ENCODE measurements at regions not wholly inside any gene's neighbourhood (a gene's known extent, or its start where the extent isn't known, plus 50 kb on each side); places are given as distances from the start of the nearest gene placed in this dataset.

DNA sequence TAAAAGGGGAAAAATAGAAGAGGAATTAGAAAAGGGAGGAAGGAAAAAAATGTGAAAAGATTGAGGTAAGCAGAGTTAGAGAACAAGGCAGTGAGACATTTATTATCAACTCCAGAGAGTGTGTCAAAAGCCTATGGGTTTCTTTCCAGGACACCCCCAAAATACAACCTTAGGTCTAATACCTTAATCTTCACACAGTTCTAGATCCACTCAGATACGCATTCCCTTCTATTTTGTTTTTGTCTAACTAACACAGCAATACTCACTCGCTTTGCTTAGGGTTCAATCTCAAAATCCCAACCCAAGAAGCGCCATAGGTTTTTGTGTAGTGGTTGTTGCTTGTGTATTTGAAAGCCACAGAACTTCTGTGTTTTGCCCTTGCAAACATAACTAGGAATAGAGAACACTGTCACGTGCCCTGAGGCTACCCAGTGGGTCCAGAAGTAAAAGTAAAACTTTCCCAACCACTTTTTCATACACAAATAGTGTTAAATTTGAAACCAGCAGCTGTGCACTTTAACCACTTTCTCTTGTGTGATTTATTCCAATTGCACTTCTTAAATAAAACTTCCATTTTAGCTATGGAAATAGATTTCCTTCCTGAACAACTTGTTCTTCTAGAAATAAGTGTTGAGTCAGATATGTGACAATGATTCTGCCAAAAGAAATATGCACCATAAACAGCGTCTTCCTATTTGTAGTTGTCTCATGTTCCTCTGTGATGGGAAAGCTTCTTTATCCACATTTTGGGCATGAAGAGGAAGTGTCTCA, 414.7 kb upstream of the GHITM start:
- Histone ChIP-seq H3K27me3 (replicated peaks; ENCODE audit: control insufficient read depth, insufficient read depth, low read length, poor library complexity, severe bottlenecking) (no peaks in the 10 kb centered on the region), H3K27ac (ENCODE audit: insufficient read depth, low read length, poor library complexity, severe bottlenecking) (no peak overlapping the region), H3K4me3 (ENCODE audit: insufficient read depth, low read depth, low read length, poor library complexity, severe bottlenecking) (no peak overlapping the region), H3K4me1 (ENCODE audit: control insufficient read depth, insufficient read depth, low read length, poor library complexity, severe bottlenecking) (no peaks in the 10 kb centered on the region), H3K9me3 (ENCODE audit: control insufficient read depth, low read length) (no peaks in the 10 kb centered on the region), H3K36me3 (ENCODE audit: control insufficient read depth, insufficient read depth, low read length) (no peaks in the 10 kb centered on the region)
- DNase-seq: no peak

DNA sequence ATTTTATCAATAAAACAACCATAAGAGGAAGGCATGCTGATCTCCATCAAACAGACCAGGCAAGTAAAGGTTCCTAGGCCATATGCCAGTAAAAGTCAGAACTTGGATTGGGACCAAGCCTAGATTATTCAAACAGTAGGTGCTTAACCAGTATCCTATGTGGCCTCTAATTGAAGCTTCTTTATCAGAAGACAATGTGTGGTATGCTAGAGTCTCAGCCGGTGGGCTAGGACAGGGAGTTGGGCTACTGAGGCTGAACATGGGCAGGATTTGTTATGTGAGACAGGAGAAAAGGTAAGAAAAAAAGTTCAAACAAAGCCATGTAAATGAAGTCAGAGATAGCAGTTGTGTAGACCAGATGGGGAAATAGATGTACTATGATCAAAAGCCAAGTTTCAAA, 413.7 kb upstream of the GHITM start:
- no peaks in the 10 kb centered on the region for H3K27me3 ChIP-seq (replicated peaks; ENCODE audit: control insufficient read depth, insufficient read depth, low read length, poor library complexity, severe bottlenecking)
- no peak overlapping the region for H3K4me3 ChIP-seq (ENCODE audit: insufficient read depth, low read depth, low read length, poor library complexity, severe bottlenecking)
- no peak overlapping the region for H3K27ac ChIP-seq (ENCODE audit: insufficient read depth, low read length, poor library complexity, severe bottlenecking)
- no peak for DNase-seq
- no peaks in the 10 kb centered on the region for H3K36me3 ChIP-seq (ENCODE audit: control insufficient read depth, insufficient read depth, low read length)
- H3K4me1 ChIP-seq (ENCODE audit: control insufficient read depth, insufficient read depth, low read length, poor library complexity, severe bottlenecking): no peaks in the 10 kb centered on the region
- H3K9me3 ChIP-seq (ENCODE audit: control insufficient read depth, low read length): no peaks in the 10 kb centered on the region

DNA sequence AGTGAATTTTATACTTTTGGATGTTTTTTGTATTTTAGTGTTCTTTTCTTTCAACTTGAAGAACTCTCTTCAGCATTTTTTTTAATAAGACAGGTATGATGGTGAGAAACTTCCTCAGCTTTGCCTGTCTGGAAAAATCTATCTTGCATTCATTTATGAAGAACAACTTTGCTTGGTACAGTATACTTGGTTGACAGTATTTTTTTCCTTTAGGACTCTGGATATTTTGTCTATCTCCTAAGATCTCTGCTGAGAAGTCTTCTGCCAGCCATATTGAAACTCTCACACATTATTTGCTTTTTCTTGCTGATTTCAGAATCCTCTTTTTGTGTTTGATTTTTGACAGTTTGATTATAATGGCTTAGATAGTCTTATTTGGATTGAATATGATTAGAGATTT, 405.0 kb upstream of the GHITM start:
- Histone ChIP-seq H3K27ac (ENCODE audit: insufficient read depth, low read length, poor library complexity, severe bottlenecking) (no peak overlapping the region), H3K9me3 (ENCODE audit: control insufficient read depth, low read length) (no peaks in the 10 kb centered on the region), H3K27me3 (replicated peaks; ENCODE audit: control insufficient read depth, insufficient read depth, low read length, poor library complexity, severe bottlenecking) (no peaks in the 10 kb centered on the region), H3K4me1 (ENCODE audit: control insufficient read depth, insufficient read depth, low read length, poor library complexity, severe bottlenecking) (no peaks in the 10 kb centered on the region), H3K36me3 (ENCODE audit: control insufficient read depth, insufficient read depth, low read length) (no peaks in the 10 kb centered on the region), H3K4me3 (ENCODE audit: insufficient read depth, low read depth, low read length, poor library complexity, severe bottlenecking) (no peak overlapping the region)
- no peak for DNase-seq

DNA sequence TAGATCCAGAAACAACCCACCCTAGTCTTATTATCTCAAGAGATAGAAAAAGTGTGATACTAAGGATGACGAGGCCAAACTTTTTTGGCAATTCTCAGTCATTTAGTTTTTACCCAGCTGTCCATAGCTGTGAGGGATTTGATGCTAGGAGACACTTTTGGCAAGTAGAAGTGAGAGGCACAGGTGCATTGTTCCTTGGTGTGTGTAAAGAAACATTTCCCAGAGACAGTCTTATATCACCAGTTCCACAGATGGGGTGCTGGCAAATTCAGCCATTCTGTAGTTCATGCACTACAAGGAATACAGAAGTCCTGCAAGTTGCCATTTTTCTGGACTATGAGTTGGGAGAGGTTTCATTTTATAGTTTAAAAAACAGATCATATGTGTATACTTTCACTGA, 403.3 kb upstream of the GHITM start:
- no peaks in the 10 kb centered on the region for H3K27me3 ChIP-seq (replicated peaks; ENCODE audit: control insufficient read depth, insufficient read depth, low read length, poor library complexity, severe bottlenecking)
- no peaks in the 10 kb centered on the region for H3K4me1 ChIP-seq (ENCODE audit: control insufficient read depth, insufficient read depth, low read length, poor library complexity, severe bottlenecking)
- no peaks in the 10 kb centered on the region for H3K36me3 ChIP-seq (ENCODE audit: control insufficient read depth, insufficient read depth, low read length)
- no peak overlapping the region for H3K4me3 ChIP-seq (ENCODE audit: insufficient read depth, low read depth, low read length, poor library complexity, severe bottlenecking)
- H3K9me3 ChIP-seq (ENCODE audit: control insufficient read depth, low read length): no peaks in the 10 kb centered on the region
- H3K27ac ChIP-seq (ENCODE audit: insufficient read depth, low read length, poor library complexity, severe bottlenecking): no peak overlapping the region
- DNase-seq: no peak

DNA sequence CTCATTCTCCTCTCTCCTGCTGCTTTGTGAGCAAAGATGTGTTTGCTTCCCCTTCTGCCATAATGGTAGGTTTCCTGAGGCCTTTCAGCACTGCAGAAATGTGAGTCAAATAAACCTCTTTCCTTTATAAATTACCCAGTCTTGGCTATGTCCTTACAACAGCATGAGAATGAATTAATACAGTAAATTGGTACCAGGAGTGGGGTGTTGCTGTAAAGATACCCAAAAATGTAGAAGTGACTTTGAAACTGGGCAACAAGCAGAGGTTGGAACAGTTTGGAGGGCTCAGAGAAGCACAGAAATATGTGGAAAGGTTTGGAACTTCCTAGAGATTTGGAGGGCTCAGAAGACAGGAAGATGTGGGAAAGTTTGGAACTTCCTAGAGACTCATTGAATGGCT, 388.7 kb upstream of the GHITM start:
- H3K36me3 ChIP-seq (ENCODE audit: control insufficient read depth, insufficient read depth, low read length): no peaks in the 10 kb centered on the region
- no peaks in the 10 kb centered on the region for H3K27me3 ChIP-seq (replicated peaks; ENCODE audit: control insufficient read depth, insufficient read depth, low read length, poor library complexity, severe bottlenecking)
- DNase-seq: no peak
- H3K4me1 ChIP-seq (ENCODE audit: control insufficient read depth, insufficient read depth, low read length, poor library complexity, severe bottlenecking): no peaks in the 10 kb centered on the region
- H3K4me3 ChIP-seq (ENCODE audit: insufficient read depth, low read depth, low read length, poor library complexity, severe bottlenecking): no peak overlapping the region
- peaks cover 6% of the 10 kb centered on the region for H3K9me3 ChIP-seq (ENCODE audit: control insufficient read depth, low read length)
- H3K27ac ChIP-seq (ENCODE audit: insufficient read depth, low read length, poor library complexity, severe bottlenecking): no peak overlapping the region

DNA sequence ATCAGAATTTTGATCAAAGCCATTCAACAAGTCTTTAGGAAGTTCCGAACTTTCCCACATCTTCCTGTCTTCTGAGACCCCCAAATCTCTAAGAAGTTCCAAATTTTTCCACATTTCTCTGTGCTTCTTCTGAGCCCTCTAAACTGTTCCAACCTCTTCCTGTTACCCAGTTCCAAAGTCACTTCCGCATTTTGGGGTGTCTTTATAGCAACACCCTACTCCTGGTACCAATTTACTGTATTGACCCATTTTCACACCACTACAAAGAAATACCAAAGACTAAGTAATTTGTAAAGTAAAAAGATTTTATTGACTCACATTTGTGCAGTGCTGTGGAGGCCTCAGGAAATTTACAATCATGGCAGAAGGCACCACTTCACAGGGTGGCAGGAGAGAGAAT, 385.8 kb upstream of the GHITM start:
- no peak for DNase-seq
- no peak overlapping the region for H3K4me3 ChIP-seq (ENCODE audit: insufficient read depth, low read depth, low read length, poor library complexity, severe bottlenecking)
- no peak overlapping the region for H3K27ac ChIP-seq (ENCODE audit: insufficient read depth, low read length, poor library complexity, severe bottlenecking)
- peaks cover 6% of the 10 kb centered on the region for H3K9me3 ChIP-seq (ENCODE audit: control insufficient read depth, low read length)
- H3K36me3 ChIP-seq (ENCODE audit: control insufficient read depth, insufficient read depth, low read length): no peaks in the 10 kb centered on the region
- no peaks in the 10 kb centered on the region for H3K4me1 ChIP-seq (ENCODE audit: control insufficient read depth, insufficient read depth, low read length, poor library complexity, severe bottlenecking)
- no peaks in the 10 kb centered on the region for H3K27me3 ChIP-seq (replicated peaks; ENCODE audit: control insufficient read depth, insufficient read depth, low read length, poor library complexity, severe bottlenecking)

DNA sequence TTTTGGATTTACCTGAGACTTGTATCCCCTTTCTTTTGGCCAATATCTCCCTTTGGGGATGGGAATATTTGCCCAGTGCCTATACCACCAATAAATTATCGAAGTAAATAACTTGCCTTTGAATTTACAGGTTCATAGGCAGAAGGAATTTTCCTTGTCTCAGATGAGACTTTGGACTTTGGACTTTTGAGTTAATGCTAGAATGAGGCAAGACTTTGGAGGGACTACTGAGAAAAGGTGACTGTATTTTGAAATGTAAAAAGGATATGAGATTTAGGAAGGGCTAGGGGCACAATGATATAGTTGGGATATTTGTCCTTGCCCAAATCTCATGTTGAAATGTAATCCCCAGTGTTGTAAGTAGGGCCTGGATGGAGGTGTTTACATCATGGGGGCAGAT, 384.5 kb upstream of the GHITM start:
- no peaks in the 10 kb centered on the region for H3K36me3 ChIP-seq (ENCODE audit: control insufficient read depth, insufficient read depth, low read length)
- no peak overlapping the region for H3K27ac ChIP-seq (ENCODE audit: insufficient read depth, low read length, poor library complexity, severe bottlenecking)
- H3K4me3 ChIP-seq (ENCODE audit: insufficient read depth, low read depth, low read length, poor library complexity, severe bottlenecking): no peak overlapping the region
- H3K9me3 ChIP-seq (ENCODE audit: control insufficient read depth, low read length): peaks cover 6% of the 10 kb centered on the region
- no peak for DNase-seq
- no peaks in the 10 kb centered on the region for H3K4me1 ChIP-seq (ENCODE audit: control insufficient read depth, insufficient read depth, low read length, poor library complexity, severe bottlenecking)
- no peaks in the 10 kb centered on the region for H3K27me3 ChIP-seq (replicated peaks; ENCODE audit: control insufficient read depth, insufficient read depth, low read length, poor library complexity, severe bottlenecking)

DNA sequence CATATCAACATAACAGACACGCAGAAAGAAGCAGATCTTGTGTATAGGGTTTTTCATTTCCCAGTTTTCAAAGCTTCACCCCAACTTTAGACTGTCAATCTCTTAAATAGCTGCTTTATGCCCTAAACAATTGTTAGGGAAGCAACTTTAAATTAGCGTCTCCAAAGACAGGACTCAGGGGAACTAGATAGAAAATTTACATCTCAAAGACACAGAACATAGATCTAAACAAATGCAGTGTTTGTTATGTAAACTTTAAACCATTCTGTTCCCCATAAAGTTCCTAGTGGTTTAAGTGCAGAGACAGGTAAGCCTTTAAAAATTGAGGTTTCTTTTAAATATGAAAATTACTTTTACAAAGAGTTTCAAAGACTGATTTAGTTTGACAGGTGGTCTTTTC, 379.2 kb upstream of the GHITM start:
- no peaks in the 10 kb centered on the region for H3K27me3 ChIP-seq (replicated peaks; ENCODE audit: control insufficient read depth, insufficient read depth, low read length, poor library complexity, severe bottlenecking)
- H3K36me3 ChIP-seq (ENCODE audit: control insufficient read depth, insufficient read depth, low read length): no peaks in the 10 kb centered on the region
- H3K4me1 ChIP-seq (ENCODE audit: control insufficient read depth, insufficient read depth, low read length, poor library complexity, severe bottlenecking): no peaks in the 10 kb centered on the region
- no peak overlapping the region for H3K27ac ChIP-seq (ENCODE audit: insufficient read depth, low read length, poor library complexity, severe bottlenecking)
- H3K4me3 ChIP-seq (ENCODE audit: insufficient read depth, low read depth, low read length, poor library complexity, severe bottlenecking): no peak overlapping the region
- H3K9me3 ChIP-seq (ENCODE audit: control insufficient read depth, low read length): no peaks in the 10 kb centered on the region
- no peak for DNase-seq

DNA sequence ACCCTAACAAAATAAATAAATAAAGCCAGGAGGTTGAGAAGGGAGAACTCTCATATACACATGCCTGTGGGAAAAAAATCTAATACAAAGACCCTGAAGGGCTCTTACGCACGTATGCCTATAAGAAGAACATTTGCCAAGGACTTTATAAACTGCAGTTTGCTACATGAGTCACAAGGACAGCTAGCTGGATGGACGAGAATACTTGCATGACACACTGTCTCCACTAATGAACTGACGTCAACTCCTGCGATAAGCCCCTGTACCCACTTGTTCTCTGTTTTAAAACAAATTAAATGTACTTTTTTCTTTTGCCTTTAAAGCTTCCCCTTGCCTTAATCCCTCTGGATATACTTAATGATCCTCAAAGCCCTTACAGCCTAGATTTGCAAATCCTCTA, 374.6 kb upstream of the GHITM start:
- DNase-seq: no peak
- H3K4me3 ChIP-seq (ENCODE audit: insufficient read depth, low read depth, low read length, poor library complexity, severe bottlenecking): no peak overlapping the region
- no peaks in the 10 kb centered on the region for H3K9me3 ChIP-seq (ENCODE audit: control insufficient read depth, low read length)
- H3K4me1 ChIP-seq (ENCODE audit: control insufficient read depth, insufficient read depth, low read length, poor library complexity, severe bottlenecking): no peaks in the 10 kb centered on the region
- H3K27me3 ChIP-seq (replicated peaks; ENCODE audit: control insufficient read depth, insufficient read depth, low read length, poor library complexity, severe bottlenecking): no peaks in the 10 kb centered on the region
- no peak overlapping the region for H3K27ac ChIP-seq (ENCODE audit: insufficient read depth, low read length, poor library complexity, severe bottlenecking)
- H3K36me3 ChIP-seq (ENCODE audit: control insufficient read depth, insufficient read depth, low read length): no peaks in the 10 kb centered on the region

DNA sequence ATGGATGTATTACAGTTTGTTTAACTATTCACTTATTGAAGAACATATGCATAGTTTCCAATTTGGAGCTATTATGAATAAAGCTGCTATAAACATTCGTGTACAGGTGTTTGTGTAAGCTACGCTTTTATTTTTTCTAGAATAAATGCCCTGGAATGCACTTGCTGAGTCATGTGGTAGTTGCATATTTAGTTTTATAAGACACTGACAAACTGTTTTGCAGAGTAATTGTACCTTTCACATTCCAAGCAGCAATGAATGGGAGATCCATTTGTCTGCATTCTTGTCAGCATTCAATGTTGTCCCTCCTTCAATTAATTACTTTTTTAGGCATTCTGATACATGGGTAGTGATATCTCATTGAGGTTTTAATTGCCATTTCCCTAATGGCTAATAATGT, 373.6 kb upstream of the GHITM start:
- Histone ChIP-seq H3K27me3 (replicated peaks; ENCODE audit: control insufficient read depth, insufficient read depth, low read length, poor library complexity, severe bottlenecking) (no peaks in the 10 kb centered on the region), H3K4me1 (ENCODE audit: control insufficient read depth, insufficient read depth, low read length, poor library complexity, severe bottlenecking) (no peaks in the 10 kb centered on the region), H3K9me3 (ENCODE audit: control insufficient read depth, low read length) (no peaks in the 10 kb centered on the region), H3K4me3 (ENCODE audit: insufficient read depth, low read depth, low read length, poor library complexity, severe bottlenecking) (no peak overlapping the region), H3K36me3 (ENCODE audit: control insufficient read depth, insufficient read depth, low read length) (no peaks in the 10 kb centered on the region), H3K27ac (ENCODE audit: insufficient read depth, low read length, poor library complexity, severe bottlenecking) (no peak overlapping the region)
- no peak for DNase-seq

All from effector memory CD4-positive, alpha-beta T cell (primary cell).